DMS53 (cell line): ENCODE measurements at regions not wholly inside any gene's neighbourhood (a gene's known extent, or its start where the extent isn't known, plus 50 kb on each side); places are given as distances from the start of the nearest gene placed in this dataset.

Source experiments
- DNase-seq: peaks from one replicate; lab custom pipeline; 2025; lab: John Stamatoyannopoulos, UW

- no peak for DNase-seq
Observed at GRCh38 chr12:97005174-97005573, 98.1 kb downstream of the NEDD1 start.

GRCh38 chr12:97005646-97006045 lies 98.6 kb downstream of the NEDD1 start:
- no peak for DNase-seq

DNA sequence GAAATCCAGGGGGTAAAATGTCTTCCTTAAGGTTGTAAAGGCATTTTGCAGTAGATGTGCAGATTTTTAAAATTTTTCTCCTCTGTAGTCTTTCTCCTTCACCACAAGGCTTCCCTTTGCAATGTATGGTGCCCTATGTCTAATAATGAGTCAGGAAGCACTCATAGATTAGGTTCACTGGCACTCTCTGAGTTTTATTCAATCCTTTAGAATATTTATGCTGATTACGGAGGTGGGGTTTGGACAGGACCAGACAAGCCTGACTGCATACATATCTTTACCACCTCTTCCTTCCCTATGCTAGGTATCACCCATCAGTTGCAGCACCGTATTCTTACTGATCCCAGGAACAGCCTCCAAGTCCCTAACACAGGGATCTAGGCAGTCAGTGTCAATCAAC lies 99.5 kb downstream of the NEDD1 start:
- DNase-seq: no peak

- no peak for DNase-seq
Observed at GRCh38 chr12:97016163-97016562, 109.1 kb downstream of the NEDD1 start.

- no peak for DNase-seq
Observed at GRCh38 chr12:97017213-97017612, 110.2 kb downstream of the NEDD1 start.

GRCh38 chr12:97022536-97023230 lies 115.6 kb downstream of the NEDD1 start:
- peak; percentile 78 for DNase-seq

DNA sequence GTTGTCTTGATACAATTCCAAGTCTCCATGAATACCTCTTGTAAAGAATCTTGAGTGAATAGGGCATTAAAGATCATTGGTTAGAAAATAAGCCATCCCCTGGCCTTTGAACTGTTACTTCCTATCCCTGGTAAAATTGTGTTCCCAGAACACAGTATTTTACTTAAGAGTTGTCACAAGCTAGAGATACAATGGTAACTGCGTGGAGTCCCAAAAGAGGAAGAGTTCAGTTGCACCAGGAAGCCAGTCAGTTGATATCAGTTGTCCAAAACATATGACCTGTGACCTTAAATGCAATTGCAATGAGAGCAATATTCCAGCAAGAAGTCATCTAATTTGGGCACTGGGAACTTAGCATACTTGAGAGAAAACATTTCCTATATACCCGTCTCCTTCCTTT lies 117.3 kb downstream of the NEDD1 start:
- DNase-seq: no peak

DNA sequence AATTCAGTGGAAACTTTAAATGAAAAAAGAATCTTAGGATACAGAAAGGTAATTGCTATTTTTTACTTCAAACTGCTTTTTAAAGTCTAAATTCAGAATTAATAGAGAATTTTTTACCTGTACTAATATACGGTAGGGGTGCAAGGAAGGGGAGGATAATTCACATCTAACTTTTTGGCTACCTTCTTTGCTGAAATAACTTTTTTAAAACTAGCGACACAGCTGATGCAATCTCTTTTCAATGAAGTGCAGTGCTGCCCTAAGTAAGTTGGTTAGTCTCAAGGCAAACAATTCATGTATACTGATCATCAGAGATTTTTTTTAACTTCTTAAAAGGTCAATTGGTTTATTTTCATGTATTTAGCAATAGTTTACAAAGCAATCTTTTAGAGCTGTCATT lies 119.8 kb downstream of the NEDD1 start:
- DNase-seq: no peak

DNA sequence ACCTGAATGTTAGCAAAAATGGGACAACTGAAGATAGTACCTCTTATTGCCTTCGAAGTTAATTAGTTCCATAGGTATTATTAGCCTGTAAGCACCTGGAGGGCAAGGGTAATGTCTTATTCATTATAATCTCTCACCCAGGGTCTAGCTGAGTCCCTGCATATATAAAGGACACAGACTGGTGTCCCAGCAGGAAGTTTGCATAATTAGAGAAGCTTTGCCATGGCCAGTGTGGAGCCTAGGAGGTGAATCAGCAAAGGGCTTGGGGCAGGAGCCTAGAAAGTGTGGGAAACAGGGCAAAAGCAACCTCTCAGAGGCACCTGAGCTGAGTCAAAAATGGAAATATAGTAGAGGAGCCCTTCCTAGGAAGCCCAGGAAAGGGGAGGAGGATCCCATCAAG lies 120.4 kb downstream of the NEDD1 start:
- DNase-seq: no peak

DNA sequence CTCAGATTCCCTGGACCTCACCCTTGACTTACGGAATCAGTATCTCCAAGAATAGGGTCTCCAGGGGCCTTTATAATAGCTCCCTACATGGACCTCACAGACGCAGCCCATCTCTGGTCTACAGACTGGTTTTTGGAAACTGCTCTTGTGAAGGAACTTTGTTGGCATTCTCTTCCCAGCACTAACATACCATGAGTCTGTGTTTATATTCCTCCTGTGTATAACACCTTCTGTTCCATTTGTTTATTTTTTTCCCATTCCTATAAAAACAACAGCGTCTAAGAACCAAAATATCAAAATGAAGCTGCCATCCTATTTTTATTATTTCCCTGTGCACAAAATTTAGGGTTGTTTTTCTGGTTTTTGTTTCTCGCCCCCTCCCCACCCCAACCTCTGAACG lies 131.1 kb downstream of the NEDD1 start:
- no peak for DNase-seq

DNA sequence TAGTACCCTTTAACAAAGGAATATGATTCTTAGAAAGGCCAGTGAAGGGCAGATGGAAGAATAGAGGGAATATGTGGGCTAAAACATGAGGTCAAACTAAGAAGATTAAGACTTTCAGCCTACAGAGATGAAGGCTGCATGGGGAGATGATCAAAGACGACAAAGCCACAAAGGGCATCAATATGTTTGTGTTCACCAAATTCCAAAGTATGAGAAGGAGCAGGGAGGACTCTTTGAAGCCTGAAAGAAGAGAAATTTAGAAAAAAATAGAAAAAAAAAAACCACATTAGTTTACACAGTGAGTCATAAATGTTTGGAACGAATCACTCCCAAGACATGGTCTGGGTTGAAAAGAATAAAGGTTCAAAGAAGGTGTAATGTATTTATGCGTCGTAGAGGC lies 131.8 kb downstream of the NEDD1 start:
- DNase-seq: peak; percentile 60

DNA sequence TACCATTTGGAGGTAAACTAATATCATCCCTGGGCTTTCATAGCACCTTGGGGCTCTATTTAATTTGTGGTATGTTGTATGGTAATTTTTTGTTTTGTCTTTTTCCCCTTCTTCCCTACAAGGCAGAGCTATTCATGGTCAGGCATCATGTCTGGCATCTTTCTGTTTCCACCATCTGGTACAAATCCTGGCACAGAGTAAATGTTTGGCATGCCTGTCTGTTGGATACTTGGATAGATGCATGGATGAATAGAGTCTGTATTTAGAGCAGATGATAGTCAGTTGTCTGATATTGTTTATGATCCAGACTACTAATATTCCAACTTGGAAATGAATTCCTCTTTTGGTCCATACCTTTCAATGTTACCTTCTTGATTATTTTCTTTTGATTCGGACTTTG lies 139.8 kb downstream of the NEDD1 start:
- DNase-seq: no peak

DNA sequence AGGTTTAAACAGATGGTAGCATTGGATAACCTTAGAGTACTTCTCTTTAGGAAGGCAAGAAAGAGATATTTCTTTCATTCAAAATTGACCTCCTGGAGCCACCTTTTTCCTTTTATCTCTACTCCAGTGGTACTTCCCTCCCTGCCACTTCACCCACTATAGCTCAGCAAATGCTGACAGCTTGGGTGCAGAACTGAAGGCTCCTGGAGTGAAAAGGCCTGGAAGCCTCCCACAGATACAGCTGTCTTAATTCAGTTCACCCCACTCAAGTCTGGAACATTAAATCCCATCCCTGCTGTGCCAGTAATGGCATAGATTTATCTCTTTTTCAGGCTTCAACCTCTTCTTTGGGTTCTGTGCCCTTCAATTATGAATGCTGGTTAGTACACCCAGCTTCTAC lies 140.3 kb downstream of the NEDD1 start:
- no peak for DNase-seq

GRCh38 chr12:97048421-97049035 lies 141.5 kb downstream of the NEDD1 start:
- no peak for DNase-seq

DNA sequence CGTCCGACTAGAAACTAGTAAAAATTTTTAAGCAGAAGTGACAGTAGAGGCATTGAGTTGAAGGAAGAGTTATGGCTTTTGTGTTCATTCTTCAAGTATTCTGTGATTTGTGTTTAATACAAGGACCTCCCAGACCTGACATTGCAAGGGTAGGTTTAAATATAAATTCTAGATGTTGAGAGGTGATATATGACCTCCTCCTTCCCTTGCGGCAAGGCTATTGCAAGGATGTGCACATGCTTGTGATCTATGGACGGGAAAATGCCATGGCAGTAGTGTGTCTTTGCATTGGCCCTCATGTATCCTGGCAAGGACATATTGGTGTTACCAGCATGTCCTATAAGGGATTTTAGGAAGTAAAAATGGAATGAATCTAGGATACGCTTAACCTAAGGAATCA lies 143.5 kb downstream of the NEDD1 start:
- DNase-seq: no peak

DNA sequence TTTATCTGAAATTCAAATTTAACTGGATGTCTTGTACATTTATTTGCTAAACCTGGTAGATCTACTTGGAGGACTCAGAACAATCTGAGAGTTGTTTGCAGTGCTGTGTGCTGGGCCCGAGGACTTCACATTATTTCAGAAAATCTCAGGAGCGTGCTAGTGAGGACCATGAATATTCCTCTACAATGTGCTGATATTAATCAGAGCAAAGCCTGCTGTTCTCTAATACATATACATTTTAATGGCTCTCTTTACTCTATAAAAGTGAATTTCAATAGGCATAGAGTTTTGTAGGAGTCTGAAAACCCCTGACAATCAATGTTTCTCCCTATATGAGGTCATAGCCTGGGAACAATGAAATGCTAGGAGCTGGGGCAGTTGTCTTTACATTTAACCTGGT lies 144.3 kb downstream of the NEDD1 start:
- DNase-seq: no peak

DNA sequence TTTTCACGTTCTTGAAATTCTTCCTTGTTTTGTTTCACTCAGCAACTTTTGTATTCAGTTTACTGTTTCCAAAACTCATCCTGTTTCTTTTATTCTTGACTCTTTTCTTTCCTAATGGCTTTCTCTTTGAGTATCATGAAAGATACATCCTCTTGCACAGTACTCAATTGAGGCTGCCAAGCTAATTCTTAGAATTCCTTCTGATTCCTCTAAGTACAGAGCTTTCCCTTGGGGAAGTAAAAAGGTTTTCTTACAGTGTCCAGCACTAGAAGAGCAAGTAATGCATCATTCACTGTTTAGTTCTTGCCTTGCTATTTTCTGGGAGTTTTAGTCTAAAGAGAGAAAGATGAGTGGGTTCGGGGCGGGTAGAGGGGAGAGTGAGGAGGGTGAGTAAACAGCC lies 154.1 kb downstream of the NEDD1 start:
- no peak for DNase-seq

GRCh38 chr12:97063292-97063935 lies 156.4 kb downstream of the NEDD1 start:
- no peak for DNase-seq

DNA sequence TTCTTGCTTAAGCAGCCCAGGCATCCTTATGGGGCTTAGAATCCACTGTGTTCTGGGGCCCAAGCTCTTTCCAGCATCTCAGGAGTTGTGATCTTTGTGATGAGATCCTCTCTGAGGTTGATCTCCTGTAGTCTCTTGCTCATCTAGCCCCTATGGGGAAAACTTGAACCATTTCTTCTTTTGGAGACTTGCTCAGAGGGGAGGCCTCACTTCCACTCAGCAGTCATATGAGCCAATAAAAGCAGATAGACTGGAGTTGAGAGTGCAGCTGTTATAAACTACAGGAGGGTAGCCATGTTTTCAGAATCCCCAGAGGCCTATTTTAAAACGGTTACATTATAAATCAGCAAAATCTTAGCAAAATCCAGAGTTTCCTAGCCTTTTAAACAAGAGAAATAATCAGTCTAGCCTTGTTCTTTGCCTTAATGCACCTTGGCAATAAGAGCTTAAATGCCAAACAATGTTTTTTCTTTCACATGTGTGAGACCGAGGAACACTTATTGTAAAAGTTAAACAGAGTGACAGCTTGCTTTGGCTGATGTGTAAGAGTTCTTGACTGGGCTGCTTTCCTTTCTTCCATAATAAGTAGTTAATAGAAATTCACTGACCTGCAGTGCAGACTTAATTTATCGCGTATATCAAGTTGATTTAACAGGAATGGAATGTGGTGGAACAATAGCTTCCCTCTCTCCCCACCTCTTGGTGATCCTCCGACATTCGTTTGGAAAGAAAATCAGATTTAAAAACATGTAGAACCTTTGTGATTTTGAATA lies 168.3 kb downstream of the NEDD1 start:
- no peak for DNase-seq

GRCh38 chr12:97075934-97076630 lies 169.0 kb downstream of the NEDD1 start:
- no peak for DNase-seq

- peak; percentile 91 for DNase-seq
Observed at GRCh38 chr12:97076912-97077311, 169.9 kb downstream of the NEDD1 start.

DNA sequence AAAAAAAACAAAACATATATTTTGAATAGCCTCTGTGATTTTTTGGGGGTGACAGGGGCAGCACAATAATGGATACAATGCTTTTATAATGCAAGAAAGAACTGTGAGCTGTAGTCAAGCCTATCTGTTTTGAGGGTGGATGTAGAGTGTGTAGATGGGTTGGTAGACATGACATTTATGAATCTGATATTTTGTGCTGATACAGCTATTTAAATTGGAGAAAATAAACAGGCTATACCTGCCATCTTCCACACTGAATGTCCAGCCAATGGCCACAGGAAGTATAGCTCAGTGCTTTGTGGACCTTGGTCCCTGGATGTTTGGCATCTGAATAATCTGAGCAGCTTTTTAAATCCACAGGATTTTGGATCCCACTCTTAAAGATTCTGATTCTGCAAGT lies 175.0 kb downstream of the NEDD1 start:
- no peak for DNase-seq
